NCI-H2107 treated with DMSO at 0.1 percent for 48 hours (cell line): ENCODE measurements at regions not wholly inside any gene's neighbourhood (a gene's known extent, or its start where the extent isn't known, plus 50 kb on each side); places are given as distances from the start of the nearest gene placed in this dataset.
"Not testable (repeated sequence)": the region's sequence is repeated elsewhere in the genome, so short reads cannot be mapped to it uniquely, and the experiment has no call there.

ENCODE experiments used
- DNase-seq: peaks from one replicate; lab custom pipeline; 2025; ENCODE audit not compliant: unreplicated experiment; lab: John Stamatoyannopoulos, UW

DNA sequence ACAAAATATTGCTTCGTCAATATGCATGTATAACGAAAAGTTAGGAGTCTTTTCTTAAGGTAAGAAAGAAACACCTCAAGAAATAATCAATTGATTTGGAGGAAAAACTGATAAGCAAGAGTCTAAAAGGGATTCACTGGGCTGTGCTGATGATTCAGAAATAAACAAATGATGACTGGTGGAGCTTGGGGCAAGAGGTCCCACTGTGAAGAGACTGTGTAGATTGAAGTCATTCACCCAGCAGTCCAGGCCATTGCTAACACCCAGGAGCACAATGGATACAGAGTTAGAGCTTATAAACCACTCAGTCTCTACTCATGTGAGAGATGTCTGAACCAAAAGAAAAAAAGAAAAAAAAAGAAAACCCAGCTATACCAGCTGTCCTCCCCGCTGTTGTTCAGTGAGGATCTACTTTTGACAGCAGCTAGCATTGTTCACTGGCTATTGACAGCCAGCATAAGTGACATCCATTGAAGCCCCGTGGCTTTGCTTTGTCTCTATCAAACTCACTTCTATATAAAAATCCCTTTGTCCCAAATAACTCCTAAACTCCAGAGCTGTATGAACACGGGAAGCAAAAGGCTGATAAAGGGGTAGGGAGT, 255.5 kb downstream of the KCTD12 start:
- no peak for DNase-seq

DNA sequence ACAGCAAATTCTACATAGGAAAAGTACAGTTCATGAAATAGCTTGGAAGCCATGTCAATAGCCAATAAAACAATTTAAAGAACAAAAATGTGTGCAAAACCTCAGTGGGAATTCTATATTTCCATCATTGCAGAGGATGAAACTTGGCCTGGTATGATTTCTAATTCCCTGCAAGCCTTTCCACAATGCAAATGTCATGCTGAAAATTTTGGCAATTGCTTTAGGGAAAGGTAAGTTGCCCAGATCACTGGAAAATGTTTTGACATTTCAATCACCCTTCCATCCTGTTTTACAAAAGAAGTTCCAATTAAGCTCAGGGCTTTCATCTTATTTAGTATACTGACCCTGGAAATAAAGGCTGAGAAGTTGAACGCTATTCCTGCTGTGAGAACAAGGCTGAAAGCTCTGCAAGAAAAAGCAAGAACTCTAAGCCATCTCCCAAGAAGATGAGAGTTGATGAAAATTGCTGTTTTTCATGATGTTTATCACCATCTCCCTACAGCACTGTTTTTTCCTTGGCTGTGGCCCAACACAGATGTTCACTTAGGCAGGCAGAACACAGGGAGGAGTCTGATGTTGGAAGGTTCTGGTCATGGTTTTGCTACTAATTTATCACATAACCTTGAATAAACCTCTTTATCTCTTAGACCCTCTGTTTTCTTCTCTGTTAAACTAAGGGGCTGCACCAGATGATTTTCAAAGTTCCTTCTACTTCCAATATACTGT, 263.7 kb downstream of the KCTD12 start:
- DNase-seq: no peak

GRCh38 chr13:76621705-76622104, 264.5 kb downstream of the KCTD12 start:
- no peak for DNase-seq

GRCh38 chr13:76620036-76620435, 266.2 kb downstream of the KCTD12 start:
- DNase-seq: no peak

DNA sequence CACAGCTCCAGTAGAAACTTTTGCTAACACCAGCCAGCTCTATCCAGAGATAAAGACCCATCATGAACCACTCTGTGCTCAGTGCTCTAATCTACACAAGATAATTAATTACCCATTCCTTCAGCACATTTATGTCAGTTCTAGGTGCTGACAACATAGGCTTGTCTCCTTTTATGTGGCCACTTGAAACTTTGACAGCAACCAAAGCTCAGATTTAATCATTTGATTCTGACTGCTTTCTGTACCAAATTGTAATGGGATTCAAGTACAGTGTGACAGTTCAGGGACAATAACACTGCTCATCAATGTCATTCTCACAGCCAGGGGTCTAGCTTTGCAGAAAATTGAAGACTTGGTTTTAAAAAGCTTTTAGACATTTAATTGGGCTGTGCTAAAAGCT, 266.6 kb downstream of the KCTD12 start:
- no peak for DNase-seq

GRCh38 chr13:76610819-76611415, 275.3 kb downstream of the KCTD12 start:
- no peak for DNase-seq

- DNase-seq: no peak
Observed at GRCh38 chr13:76609643-76610042, 276.6 kb downstream of the KCTD12 start.

GRCh38 chr13:76607866-76608265, 278.3 kb downstream of the KCTD12 start:
- DNase-seq: no peak

- DNase-seq: no peak
Observed at GRCh38 chr13:76600081-76600480, 286.1 kb downstream of the KCTD12 start.

- DNase-seq: no peak
Observed at GRCh38 chr13:76597868-76598267, 288.3 kb downstream of the KCTD12 start.

GRCh38 chr13:76596216-76596615, 290.0 kb downstream of the KCTD12 start:
- DNase-seq: no peak

- DNase-seq: no peak
Observed at GRCh38 chr13:76594435-76594834, 291.8 kb downstream of the KCTD12 start.

GRCh38 chr13:76586842-76587241, 299.4 kb downstream of the KCTD12 start:
- no peak for DNase-seq

- DNase-seq: no peak
Observed at GRCh38 chr13:76579701-76580100, 306.5 kb downstream of the KCTD12 start.

GRCh38 chr13:76575634-76576033, 310.6 kb downstream of the KCTD12 start:
- DNase-seq: not testable (repeated sequence)

DNA sequence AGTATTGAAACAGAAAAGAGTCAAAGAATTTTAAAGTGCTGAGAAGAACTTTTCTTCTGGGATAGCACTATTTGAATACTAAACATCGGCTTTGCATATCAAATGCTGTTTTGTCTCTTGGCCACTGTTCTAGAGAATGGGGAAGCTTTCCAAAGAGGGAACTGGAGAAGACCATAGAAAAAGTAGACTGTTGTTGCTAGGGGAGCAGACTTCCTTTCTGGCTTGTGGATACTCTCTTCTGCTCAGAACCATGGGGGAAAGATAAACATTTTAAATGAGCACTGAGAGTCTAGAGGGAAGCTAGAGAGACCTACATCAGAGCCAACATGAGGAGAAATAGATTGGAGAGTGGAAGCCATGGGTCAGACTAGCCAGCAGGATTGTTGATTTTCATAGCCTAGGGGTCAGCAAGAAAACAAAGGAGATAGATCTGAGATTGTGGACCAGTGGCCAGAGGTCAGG, 315.7 kb downstream of the KCTD12 start:
- no peak for DNase-seq

DNA sequence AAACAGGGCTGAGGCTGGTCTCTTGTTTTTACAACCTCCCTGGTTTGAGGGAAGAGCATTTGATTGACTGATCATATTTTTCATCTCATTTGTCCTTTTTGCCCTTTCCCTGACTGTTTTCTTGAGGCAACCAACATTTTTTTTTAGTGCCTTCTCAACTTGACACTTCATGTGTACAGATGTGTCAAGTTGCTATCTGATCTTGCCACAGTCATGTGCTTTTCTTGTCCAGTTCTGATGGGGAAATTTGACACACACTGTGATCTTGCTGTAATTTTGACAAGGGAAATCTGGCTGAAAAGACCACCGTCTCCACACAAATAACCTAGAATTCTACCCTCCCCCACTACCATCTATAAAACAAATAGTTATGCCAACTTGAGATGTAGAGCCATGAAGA, 329.6 kb downstream of the KCTD12 start:
- DNase-seq: no peak

- no peak for DNase-seq
Observed at GRCh38 chr13:76552807-76553206, 333.4 kb downstream of the KCTD12 start.

- DNase-seq: no peak
Observed at GRCh38 chr13:76552041-76552772, 334.0 kb downstream of the KCTD12 start.

GRCh38 chr13:76542176-76542575, 344.0 kb downstream of the KCTD12 start:
- no peak for DNase-seq

DNA sequence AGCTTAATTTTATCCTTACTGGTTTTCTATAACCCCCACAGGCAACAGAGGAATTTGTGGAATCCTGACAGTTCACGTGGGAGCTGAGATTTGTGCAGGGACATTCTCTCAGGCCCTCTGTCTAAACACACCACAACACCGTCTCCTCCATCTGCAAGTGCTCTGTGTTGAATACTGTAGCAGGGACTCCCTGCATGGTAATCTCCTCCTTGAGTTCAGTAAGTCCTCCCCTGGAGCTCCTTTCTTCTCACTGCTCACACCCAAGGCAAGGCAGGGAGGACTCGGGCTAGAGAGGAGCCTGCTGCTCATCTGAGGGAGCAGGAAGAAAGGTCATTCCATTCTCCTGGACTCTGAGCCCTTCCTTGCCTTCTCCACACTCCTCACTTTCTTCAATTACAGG, 348.2 kb downstream of the KCTD12 start:
- no peak for DNase-seq

DNA sequence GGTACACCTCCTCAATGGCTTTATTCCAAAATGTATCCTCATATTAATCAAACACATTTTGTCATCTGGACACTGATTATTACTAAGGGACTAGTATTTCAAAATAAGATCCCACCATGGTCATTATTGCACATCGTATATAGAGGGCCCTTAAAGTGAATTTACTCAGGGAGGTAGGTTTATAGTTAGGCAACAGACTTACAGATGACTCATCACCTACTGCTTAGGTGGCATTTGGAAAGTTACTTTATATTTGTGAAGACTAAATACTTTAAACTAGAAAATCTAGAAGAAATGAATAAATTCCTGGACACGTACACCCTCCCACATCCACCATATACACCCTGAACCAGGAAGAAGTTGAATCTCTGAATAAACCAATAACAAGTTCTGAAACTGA, 353.0 kb downstream of the KCTD12 start:
- DNase-seq: no peak
